ENCODE measurements at regions not wholly inside any gene's neighbourhood (a gene's known extent, or its start where the extent isn't known, plus 50 kb on each side); places are given as distances from the start of the nearest gene placed in this dataset.

- no peak for DNase-seq (ENCODE audit: low read depth)
- H3K4me3 ChIP-seq (ENCODE audit: low read depth, low read length): no peak overlapping the region
- no peak for TF ChIP-seq CTCF (IDR thresholded peaks at IDR 0.05; ENCODE audit: low read depth, low read length, missing control alignments)
Observed at GRCh38 chr9:86521977-86522376, 167.8 kb upstream of the TUT7 start.

- no peak for DNase-seq (ENCODE audit: low read depth)
- no peak overlapping the region for H3K4me3 ChIP-seq (ENCODE audit: low read depth, low read length)
- TF ChIP-seq CTCF (IDR thresholded peaks at IDR 0.05; ENCODE audit: low read depth, low read length, missing control alignments): no peak
Observed at GRCh38 chr9:86521322-86521721, 167.1 kb upstream of the TUT7 start.

DNA sequence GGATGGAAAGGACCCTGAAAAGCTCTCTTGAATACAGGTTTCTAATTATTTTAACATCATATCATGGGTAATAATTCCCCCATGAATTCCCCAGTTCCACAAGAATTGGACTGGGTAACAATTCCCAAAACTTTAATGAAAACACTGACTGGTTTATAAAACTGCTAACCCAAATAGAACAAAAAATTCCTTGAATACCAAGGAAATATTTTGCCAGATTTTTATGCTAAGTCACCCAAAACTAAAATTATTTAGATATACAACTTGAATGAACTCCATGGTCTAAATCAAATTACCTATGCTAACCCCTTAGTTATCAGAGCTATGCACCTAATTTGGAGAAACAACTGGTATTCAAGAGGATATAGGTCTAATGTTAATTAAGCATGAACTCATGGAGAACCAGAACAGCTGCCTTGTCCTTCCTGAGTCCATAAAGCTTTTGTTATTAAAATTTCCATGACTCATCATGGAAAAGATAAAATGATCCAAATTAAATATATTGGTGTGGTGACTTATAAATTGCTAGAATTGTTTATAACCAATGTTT, 164.9 kb upstream of the TUT7 start:
- no peak for DNase-seq (ENCODE audit: low read depth)
- TF ChIP-seq CTCF (IDR thresholded peaks at IDR 0.05; ENCODE audit: low read depth, low read length, missing control alignments): no peak
- H3K4me3 ChIP-seq (ENCODE audit: low read depth, low read length): no peak overlapping the region

- TF ChIP-seq CTCF (IDR thresholded peaks at IDR 0.05; ENCODE audit: low read depth, low read length, missing control alignments): no peak
- no peak overlapping the region for H3K4me3 ChIP-seq (ENCODE audit: low read depth, low read length)
- no peak for DNase-seq (ENCODE audit: low read depth)
Observed at GRCh38 chr9:86517475-86517874, 163.3 kb upstream of the TUT7 start.

DNA sequence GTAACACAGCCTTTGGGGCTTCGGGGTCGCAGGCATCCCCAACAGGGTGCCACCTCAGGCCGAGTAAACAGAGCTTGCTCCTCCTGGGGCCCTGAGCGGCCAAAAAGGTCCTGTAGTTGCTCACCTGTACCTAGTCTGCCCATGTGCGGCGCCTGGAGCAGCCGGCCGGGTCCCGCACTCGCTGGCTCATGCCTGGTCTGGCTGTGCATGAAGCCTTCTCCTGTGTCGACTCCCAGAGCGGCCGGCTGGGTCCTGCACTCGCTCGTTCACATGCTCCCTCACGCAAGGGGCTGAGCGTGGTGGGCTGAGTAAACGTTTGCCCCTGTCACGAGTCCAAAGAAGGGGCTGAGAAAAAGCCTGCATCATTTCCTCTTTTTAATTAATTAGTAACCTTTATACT, 162.4 kb upstream of the TUT7 start:
- no peak overlapping the region for H3K4me3 ChIP-seq (ENCODE audit: low read depth, low read length)
- no peak for TF ChIP-seq CTCF (IDR thresholded peaks at IDR 0.05; ENCODE audit: low read depth, low read length, missing control alignments)
- no peak for DNase-seq (ENCODE audit: low read depth)

DNA sequence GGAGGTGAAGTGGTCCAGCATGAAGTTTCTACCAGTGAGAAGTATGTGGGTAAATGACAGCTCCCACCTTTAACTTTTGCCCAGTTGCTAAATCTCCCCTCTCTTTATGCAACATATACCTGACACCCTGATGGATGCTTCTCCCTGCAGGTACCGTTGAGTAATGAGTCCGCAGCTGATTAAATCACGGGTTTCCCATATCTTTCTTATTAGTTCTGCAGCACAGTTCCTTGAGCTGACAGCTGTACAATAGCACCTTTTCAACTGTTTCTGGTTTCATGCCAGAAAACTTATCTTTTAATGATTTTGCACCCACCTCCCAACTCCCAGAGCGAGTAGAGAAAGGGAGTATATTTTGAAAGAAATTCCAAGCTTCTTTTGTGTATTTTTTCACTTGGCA, 161.0 kb upstream of the TUT7 start:
- H3K4me3 ChIP-seq (ENCODE audit: low read depth, low read length): no peak overlapping the region
- no peak for DNase-seq (ENCODE audit: low read depth)
- TF ChIP-seq CTCF (IDR thresholded peaks at IDR 0.05; ENCODE audit: low read depth, low read length, missing control alignments): no peak

DNA sequence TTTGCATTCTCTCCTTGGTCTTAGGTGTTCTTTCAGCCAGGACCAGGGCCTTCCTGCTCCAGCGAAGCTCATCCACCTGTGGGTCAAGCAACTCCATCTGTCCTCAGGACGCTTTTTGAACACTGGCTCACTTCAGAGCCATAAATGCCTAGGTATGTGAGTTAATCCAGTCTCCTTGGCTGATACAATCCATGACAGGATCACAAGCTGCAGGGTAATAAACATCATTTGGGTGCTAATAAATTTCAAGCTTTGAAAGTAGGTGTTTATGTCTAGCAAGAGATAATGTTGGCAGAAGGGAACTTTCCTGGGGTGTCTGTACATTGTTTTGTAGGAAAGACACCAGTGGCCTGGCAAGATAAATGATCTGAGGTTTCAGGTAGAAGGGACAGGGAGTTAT, 159.2 kb upstream of the TUT7 start:
- no peak overlapping the region for H3K4me3 ChIP-seq (ENCODE audit: low read depth, low read length)
- DNase-seq (ENCODE audit: low read depth): no peak
- no peak for TF ChIP-seq CTCF (IDR thresholded peaks at IDR 0.05; ENCODE audit: low read depth, low read length, missing control alignments)
